Activated CD4-positive, alpha-beta T cell treated with anti-CD3 and anti-CD28 coated beads for 24 hours (primary cell): ENCODE measurements at regions not wholly inside any gene's neighbourhood (a gene's known extent, or its start where the extent isn't known, plus 50 kb on each side); places are given as distances from the start of the nearest gene placed in this dataset.

Experiments
- DNase-seq, 2 donors: peaks; one replicate each; pipeline ENCODE4 v3.0.0-alpha.2; 2020; ENCODE audit warnings: low read depth in 2 of 2

GRCh38 chr5:14090755-14091154, 52.4 kb upstream of the TRIO start:
- no peak for DNase-seq

DNA sequence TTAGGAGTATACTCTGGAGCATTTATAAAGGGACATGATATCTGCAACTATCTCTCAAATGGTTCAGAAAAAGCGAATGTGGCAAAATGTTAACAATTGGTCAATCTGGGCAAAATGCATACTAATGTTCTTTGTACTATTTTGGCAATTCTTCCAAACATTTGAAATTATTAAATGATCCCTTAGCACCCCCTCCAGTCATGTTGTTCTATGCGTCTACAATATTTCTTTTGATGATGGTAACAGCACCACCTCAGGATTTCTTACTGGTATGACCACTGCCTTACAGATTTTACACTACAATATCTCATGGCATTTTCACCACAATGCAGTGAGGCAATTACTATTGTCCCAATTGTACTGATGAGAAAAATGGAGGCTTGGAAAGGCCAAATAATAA, 52.9 kb upstream of the TRIO start:
- DNase-seq, result no peak

DNA sequence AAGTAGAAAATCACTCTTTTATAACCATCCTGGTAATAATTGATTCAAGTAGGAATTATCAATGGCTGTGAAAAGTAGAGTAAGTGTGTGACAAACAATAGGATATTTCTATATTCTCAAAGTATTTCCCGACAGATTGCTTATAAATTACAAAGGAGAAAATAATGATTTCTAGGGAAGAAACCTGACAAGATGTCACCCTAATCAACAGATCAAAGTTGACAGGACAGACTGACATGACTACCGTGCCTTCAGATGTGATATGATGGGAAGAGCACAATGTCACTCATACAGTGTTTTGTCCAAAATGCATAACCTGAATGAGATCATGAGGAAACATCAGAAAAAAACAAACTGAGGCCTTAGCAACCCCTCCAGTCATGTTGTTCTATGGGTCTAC, 53.9 kb upstream of the TRIO start:
- no peak for DNase-seq

- DNase-seq, result no peak
Observed at GRCh38 chr5:14086261-14086660, 56.9 kb upstream of the TRIO start.

GRCh38 chr5:14082973-14083372, 60.2 kb upstream of the TRIO start:
- DNase-seq, result no peak

- no peak for DNase-seq
Observed at GRCh38 chr5:14082523-14082922, 60.6 kb upstream of the TRIO start.

- no peak for DNase-seq
Observed at GRCh38 chr5:14081791-14082190, 61.4 kb upstream of the TRIO start.

DNA sequence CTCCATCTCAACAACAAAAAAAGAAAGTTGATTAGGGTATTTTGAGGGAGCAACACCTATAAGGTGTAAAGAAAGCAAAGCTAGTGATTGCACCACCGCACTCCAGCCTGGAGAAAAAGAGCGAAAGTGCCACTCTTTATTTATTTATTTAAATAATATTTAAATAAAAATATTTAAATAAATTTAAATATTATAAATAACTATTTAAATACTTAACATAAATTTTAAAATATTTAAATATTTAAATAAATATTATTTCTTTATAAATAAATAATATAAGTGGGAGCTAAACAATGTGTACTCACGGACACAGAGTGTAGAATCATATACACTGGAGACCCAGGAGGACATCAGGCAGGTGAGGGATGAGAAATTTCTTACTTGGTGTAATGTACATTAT, 64.4 kb upstream of the TRIO start:
- DNase-seq, result no peak

DNA sequence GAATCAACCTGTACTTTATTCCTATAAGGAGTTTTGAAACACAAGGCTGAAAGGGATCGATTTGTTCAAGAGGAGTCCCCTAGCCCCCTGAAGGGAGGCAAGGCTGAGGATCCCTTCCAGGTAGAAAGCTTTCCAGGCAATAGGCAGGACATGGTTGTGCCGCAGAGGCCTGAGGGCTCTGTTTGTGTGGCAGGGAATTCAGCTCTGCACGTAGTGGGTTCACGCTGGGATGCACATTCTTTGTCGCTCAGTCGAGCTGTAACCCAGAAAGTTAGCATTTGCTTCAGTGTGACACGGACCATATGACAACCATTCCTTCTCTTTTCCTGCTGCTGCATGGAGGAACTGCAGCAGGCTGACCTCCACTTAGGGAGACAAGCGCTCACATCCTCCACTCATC, 65.6 kb upstream of the TRIO start:
- no peak for DNase-seq

DNA sequence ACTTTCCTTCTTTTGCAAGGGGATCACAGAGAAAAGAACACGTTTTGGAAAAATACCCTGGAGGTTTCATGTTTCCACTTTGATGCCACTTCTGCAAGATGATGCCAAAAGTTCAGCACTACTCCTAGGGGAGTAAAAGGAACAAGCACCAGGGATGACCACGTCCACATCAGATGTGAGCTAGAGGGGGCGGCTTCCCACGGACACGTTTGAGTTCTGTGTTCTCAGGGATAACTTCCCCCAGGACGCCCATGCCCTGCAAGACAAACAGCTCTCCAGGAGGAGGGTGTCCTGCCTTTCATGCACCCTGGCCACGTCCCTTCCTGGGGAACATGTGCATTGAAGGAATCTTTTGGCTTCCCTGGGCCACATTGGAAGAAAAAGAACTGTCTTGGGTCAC, 66.6 kb upstream of the TRIO start:
- no peak for DNase-seq

GRCh38 chr5:14075937-14076336, 67.2 kb upstream of the TRIO start:
- DNase-seq, result no peak

- DNase-seq, result no peak
Observed at GRCh38 chr5:14071433-14071832, 71.7 kb upstream of the TRIO start.

DNA sequence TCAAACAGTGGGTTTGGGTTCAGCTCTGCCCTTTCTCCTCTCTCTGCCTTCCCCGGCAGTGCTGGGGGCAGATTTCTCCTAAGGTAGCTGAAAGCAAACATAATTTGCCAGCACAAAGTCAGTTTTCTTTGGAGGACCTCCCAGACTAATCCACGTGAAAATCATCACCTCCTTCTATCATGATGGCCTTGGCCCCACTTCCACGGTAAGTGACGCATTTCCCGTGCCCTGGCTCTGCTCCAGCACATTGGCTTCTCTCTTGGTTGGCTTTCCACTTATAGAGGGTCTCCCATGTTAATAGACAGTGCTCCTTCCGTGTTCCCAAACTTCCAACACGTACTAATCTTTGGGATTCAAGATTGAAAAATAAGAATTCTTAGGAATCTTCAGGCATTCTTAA, 74.1 kb upstream of the TRIO start:
- no peak for DNase-seq

GRCh38 chr5:14068136-14068535, 75.0 kb upstream of the TRIO start:
- no peak for DNase-seq

DNA sequence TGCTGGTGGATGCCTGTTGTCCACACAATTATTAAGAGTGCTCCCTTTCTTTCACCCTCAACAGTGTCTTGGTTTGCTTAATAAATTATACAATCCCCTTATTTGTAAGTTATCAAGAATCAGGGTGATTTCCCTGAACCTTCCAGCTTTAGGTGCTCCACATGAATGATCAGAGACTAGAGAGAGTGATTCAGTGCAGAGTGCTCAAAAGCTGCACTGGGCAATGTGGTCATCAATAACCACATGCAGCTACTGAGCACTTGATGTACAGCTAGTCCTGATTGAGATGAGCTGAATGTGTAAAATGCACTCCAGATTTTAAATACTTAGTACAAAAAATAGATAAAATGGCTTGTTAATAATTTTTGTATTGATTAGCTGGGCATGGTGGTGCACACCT, 76.8 kb upstream of the TRIO start:
- DNase-seq, result no peak

GRCh38 chr5:14064841-14065240, 78.3 kb upstream of the TRIO start:
- no peak for DNase-seq

DNA sequence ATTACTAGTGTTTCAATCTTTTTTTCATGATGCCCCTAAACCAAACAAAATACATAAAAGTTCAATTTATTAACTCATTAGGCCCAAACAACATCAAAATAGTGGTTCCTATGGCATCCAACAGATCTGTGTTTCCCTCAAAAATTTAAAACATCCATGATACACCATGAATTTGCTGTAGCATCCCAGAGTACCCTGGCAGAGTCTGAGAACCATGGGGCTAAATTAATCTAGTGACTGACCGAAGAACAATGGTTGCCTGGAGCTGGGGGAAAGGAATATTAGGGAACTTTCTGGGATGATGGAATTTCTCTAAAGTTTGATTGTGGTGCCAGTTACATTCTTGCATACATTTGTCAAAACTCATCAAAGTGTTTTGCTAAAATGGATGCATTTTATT, 79.5 kb upstream of the TRIO start:
- DNase-seq, result no peak

GRCh38 chr5:14063138-14063537, 80.0 kb upstream of the TRIO start:
- DNase-seq, result no peak

DNA sequence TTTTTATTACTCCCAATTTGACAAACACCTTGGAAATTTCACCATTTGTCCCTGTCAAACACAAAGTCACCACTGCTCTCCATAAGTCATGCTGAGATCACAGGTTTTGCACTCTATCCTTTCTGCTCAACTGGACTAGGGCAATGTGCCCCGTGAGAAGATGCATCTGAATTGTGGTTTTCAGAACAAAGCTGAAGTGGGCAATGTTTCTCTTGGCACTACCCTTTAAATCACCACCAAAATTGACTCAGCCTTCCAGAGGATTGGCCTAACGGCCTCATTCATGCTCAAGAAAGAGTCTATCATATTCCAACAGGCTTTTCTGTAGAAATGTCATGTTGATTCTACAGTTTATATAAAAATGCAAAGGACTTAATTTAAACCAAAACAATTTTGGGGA, 81.0 kb upstream of the TRIO start:
- no peak for DNase-seq

- no peak for DNase-seq
Observed at GRCh38 chr5:14061106-14061505, 82.0 kb upstream of the TRIO start.

- DNase-seq, result no peak
Observed at GRCh38 chr5:14060218-14060617, 82.9 kb upstream of the TRIO start.

DNA sequence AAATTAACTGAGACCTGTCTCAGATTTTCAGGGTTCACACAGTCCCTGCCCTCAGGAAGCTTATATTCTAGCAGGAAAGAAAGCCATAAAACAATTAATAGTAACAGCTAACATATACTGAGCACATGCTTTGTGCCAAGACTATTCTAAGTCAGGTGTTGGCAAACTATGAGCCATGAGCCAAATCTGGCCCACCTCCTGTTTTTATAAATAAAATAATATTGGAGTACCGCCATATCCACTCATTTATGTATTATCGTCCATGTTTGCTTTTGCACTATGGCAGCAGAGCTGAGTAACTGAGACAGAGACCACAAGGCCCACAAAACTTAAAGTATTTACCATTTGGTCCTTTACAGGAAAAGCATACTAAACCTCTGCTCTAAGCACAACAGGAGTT, 83.3 kb upstream of the TRIO start:
- no peak for DNase-seq

GRCh38 chr5:14057289-14057688, 85.9 kb upstream of the TRIO start:
- DNase-seq, result no peak

GRCh38 chr5:14056039-14056438, 87.1 kb upstream of the TRIO start:
- no peak for DNase-seq
